SJCRH30 (cell line): ENCODE measurements at regions not wholly inside any gene's neighbourhood (a gene's known extent, or its start where the extent isn't known, plus 50 kb on each side); places are given as distances from the start of the nearest gene placed in this dataset.

Source experiments
- DNase-seq, 2 experiments: peaks; one replicate each; pipeline ENCODE4 v3.0.0-alpha.2; 2015 to 2020
- H3K27ac ChIP-seq: fragments of 250-450 bp; sonication (Bioruptor Pico); 2 replicates; pipeline ENCODE4 v1.5.1; 2020; ENCODE audit warnings: mild to moderate bottlenecking, moderate library complexity
- H3K27me3 ChIP-seq: fragments of 250-450 bp; sonication (Bioruptor Pico); 2 replicates; pipeline ENCODE4 v1.5.1; 2020; ENCODE audit warnings: mild to moderate bottlenecking, moderate library complexity
- H3K36me3 ChIP-seq: fragments of 250-450 bp; sonication (Bioruptor Pico); 2 replicates; pipeline ENCODE4 v1.5.1; 2020; ENCODE audit warnings: mild to moderate bottlenecking, moderate library complexity
- H3K4me1 ChIP-seq: fragments of 250-450 bp; sonication (Bioruptor Pico); 2 replicates; pipeline ENCODE4 v1.5.1; 2020; ENCODE audit warnings: mild to moderate bottlenecking, moderate library complexity
- H3K4me3 ChIP-seq: fragments of 250-450 bp; sonication (Bioruptor Pico); 2 replicates; pipeline ENCODE4 v1.5.1; 2020; ENCODE audit warnings: mild to moderate bottlenecking, moderate library complexity
- H3K9me3 ChIP-seq: fragments of 250-450 bp; sonication (Bioruptor Pico); replicated peaks from 2 replicates; pipeline ENCODE4 v1.5.1; 2020; ENCODE audit warnings: mild to moderate bottlenecking, moderate library complexity

GRCh38 chr4:59855630-59856352 lies 1344.3 kb upstream of the ADGRL3 start:
- H3K27ac ChIP-seq, result no peak overlapping the region
- no peak for DNase-seq
- H3K9me3 ChIP-seq, result no peaks in the 10 kb centered on the region

GRCh38 chr4:59869056-59869455 lies 1331.1 kb upstream of the ADGRL3 start:
- Histone ChIP-seq H3K9me3 (no peaks in the 10 kb centered on the region), H3K4me3 (no peak overlapping the region), H3K36me3 (no peaks in the 10 kb centered on the region), H3K27ac (no peak overlapping the region), H3K4me1 (no peaks in the 10 kb centered on the region), H3K27me3 (no peaks in the 10 kb centered on the region)
- no peak for DNase-seq

More at GRCh38 chr4:59855630-59856352, 1344.3 kb upstream of the ADGRL3 start:
- Histone ChIP-seq H3K27me3 (no peaks in the 10 kb centered on the region), H3K36me3 (no peaks in the 10 kb centered on the region), H3K4me1 (no peaks in the 10 kb centered on the region), H3K4me3 (no peak overlapping the region)

GRCh38 chr4:59869559-59869958 lies 1330.6 kb upstream of the ADGRL3 start:
- Histone ChIP-seq H3K4me3 (no peak overlapping the region), H3K27ac (no peak overlapping the region), H3K9me3 (no peaks in the 10 kb centered on the region), H3K36me3 (no peaks in the 10 kb centered on the region), H3K4me1 (no peaks in the 10 kb centered on the region), H3K27me3 (no peaks in the 10 kb centered on the region)
- DNase-seq, result no peak

- H3K27me3 ChIP-seq, result no peaks in the 10 kb centered on the region
- no peak overlapping the region for H3K4me3 ChIP-seq
- no peak for DNase-seq
- H3K27ac ChIP-seq, result no peak overlapping the region
- no peaks in the 10 kb centered on the region for H3K4me1 ChIP-seq
- H3K9me3 ChIP-seq, result no peaks in the 10 kb centered on the region; the same call in 1 of the 2 replicates
- no peaks in the 10 kb centered on the region for H3K36me3 ChIP-seq
These were observed 1318.5 kb upstream of the ADGRL3 start for GRCh38 chr4:59881632-59882031.

- Histone ChIP-seq H3K4me1 (no peaks in the 10 kb centered on the region), H3K36me3 (no peaks in the 10 kb centered on the region), H3K27ac (no peak overlapping the region), H3K27me3 (no peaks in the 10 kb centered on the region), H3K4me3 (no peak overlapping the region), H3K9me3 (no peaks in the 10 kb centered on the region)
- DNase-seq, result no peak
These were observed 1295.8 kb upstream of the ADGRL3 start for GRCh38 chr4:59904331-59904730.

- DNase-seq, result no peak
- no peaks in the 10 kb centered on the region for H3K4me1 ChIP-seq
- H3K4me3 ChIP-seq, result no peak overlapping the region
These were observed 1279.7 kb upstream of the ADGRL3 start for GRCh38 chr4:59920416-59920815.

GRCh38 chr4:59925290-59925689 lies 1274.8 kb upstream of the ADGRL3 start:
- H3K9me3 ChIP-seq, result no peaks in the 10 kb centered on the region
- no peaks in the 10 kb centered on the region for H3K4me1 ChIP-seq
- no peak overlapping the region for H3K4me3 ChIP-seq
- H3K27ac ChIP-seq, result no peak overlapping the region
- H3K36me3 ChIP-seq, result no peaks in the 10 kb centered on the region
- peak in 1 of 2 experiments; percentile 11 for DNase-seq
- no peaks in the 10 kb centered on the region for H3K27me3 ChIP-seq

More at GRCh38 chr4:59920416-59920815, 1279.7 kb upstream of the ADGRL3 start:
- Histone ChIP-seq H3K27ac (no peak overlapping the region), H3K36me3 (no peaks in the 10 kb centered on the region), H3K27me3 (no peaks in the 10 kb centered on the region), H3K9me3 (no peaks in the 10 kb centered on the region)

GRCh38 chr4:59936566-59936965 lies 1263.6 kb upstream of the ADGRL3 start:
- Histone ChIP-seq H3K27ac (no peak overlapping the region), H3K36me3 (no peaks in the 10 kb centered on the region), H3K9me3 (no peaks in the 10 kb centered on the region), H3K27me3 (no peaks in the 10 kb centered on the region), H3K4me1 (no peaks in the 10 kb centered on the region), H3K4me3 (no peak overlapping the region)
- no peak for DNase-seq

- no peaks in the 10 kb centered on the region for H3K27me3 ChIP-seq
These were observed 1262.0 kb upstream of the ADGRL3 start for GRCh38 chr4:59938166-59938565.

GRCh38 chr4:59945277-59945676 lies 1254.8 kb upstream of the ADGRL3 start:
- Histone ChIP-seq H3K36me3 (no peaks in the 10 kb centered on the region), H3K27ac (no peak overlapping the region), H3K4me1 (no peaks in the 10 kb centered on the region), H3K27me3 (no peaks in the 10 kb centered on the region), H3K9me3 (no peaks in the 10 kb centered on the region), H3K4me3 (no peak overlapping the region)
- no peak for DNase-seq

More at GRCh38 chr4:59938166-59938565, 1262.0 kb upstream of the ADGRL3 start:
- H3K4me3 ChIP-seq, result no peak overlapping the region
- H3K36me3 ChIP-seq, result no peaks in the 10 kb centered on the region
- H3K9me3 ChIP-seq, result no peaks in the 10 kb centered on the region
- no peaks in the 10 kb centered on the region for H3K4me1 ChIP-seq
- H3K27ac ChIP-seq, result no peak overlapping the region
- DNase-seq, result no peak

GRCh38 chr4:59945716-59946115 lies 1254.4 kb upstream of the ADGRL3 start:
- H3K9me3 ChIP-seq, result no peaks in the 10 kb centered on the region
- no peaks in the 10 kb centered on the region for H3K36me3 ChIP-seq
- DNase-seq, result no peak
- no peak overlapping the region for H3K27ac ChIP-seq
- H3K27me3 ChIP-seq, result no peaks in the 10 kb centered on the region
- no peaks in the 10 kb centered on the region for H3K4me1 ChIP-seq
- no peak overlapping the region for H3K4me3 ChIP-seq

GRCh38 chr4:59956366-59956765 lies 1243.8 kb upstream of the ADGRL3 start:
- DNase-seq, result no peak
- no peaks in the 10 kb centered on the region for H3K27me3 ChIP-seq
- H3K4me3 ChIP-seq, result no peak overlapping the region
- no peak overlapping the region for H3K27ac ChIP-seq
- no peaks in the 10 kb centered on the region for H3K9me3 ChIP-seq
- H3K4me1 ChIP-seq, result no peaks in the 10 kb centered on the region
- H3K36me3 ChIP-seq, result no peaks in the 10 kb centered on the region

GRCh38 chr4:59960143-59960542 lies 1240.0 kb upstream of the ADGRL3 start:
- no peak for DNase-seq
- Histone ChIP-seq H3K27ac (no peak overlapping the region), H3K4me1 (no peaks in the 10 kb centered on the region), H3K4me3 (no peak overlapping the region), H3K27me3 (no peaks in the 10 kb centered on the region), H3K9me3 (no peaks in the 10 kb centered on the region), H3K36me3 (no peaks in the 10 kb centered on the region)

GRCh38 chr4:59966758-59967157 lies 1233.4 kb upstream of the ADGRL3 start:
- Histone ChIP-seq H3K9me3 (no peaks in the 10 kb centered on the region), H3K4me3 (no peak overlapping the region), H3K27me3 (no peaks in the 10 kb centered on the region), H3K27ac (no peak overlapping the region), H3K36me3 (no peaks in the 10 kb centered on the region), H3K4me1 (no peaks in the 10 kb centered on the region)
- DNase-seq, result no peak

- H3K4me3 ChIP-seq, result no peak overlapping the region
- DNase-seq, result no peak
- no peaks in the 10 kb centered on the region for H3K27me3 ChIP-seq
- H3K36me3 ChIP-seq, result no peaks in the 10 kb centered on the region
- no peaks in the 10 kb centered on the region for H3K9me3 ChIP-seq
- no peaks in the 10 kb centered on the region; the same call in 1 of the 2 replicates for H3K4me1 ChIP-seq
- no peak overlapping the region for H3K27ac ChIP-seq
These were observed 1231.3 kb upstream of the ADGRL3 start for GRCh38 chr4:59968796-59969195.

- Histone ChIP-seq H3K9me3 (no peaks in the 10 kb centered on the region), H3K4me3 (no peak overlapping the region), H3K36me3 (no peaks in the 10 kb centered on the region), H3K27ac (no peak overlapping the region), H3K27me3 (no peaks in the 10 kb centered on the region), H3K4me1 (no peaks in the 10 kb centered on the region; the same call in 1 of the 2 replicates)
- no peak for DNase-seq
These were observed 1230.2 kb upstream of the ADGRL3 start for GRCh38 chr4:59969909-59970308.
